GM12878 (cell line): ENCODE measurements at regions not wholly inside any gene's neighbourhood (a gene's known extent, or its start where the extent isn't known, plus 50 kb on each side); places are given as distances from the start of the nearest gene placed in this dataset.

Experiments used
- NFIC ChIP-seq: IDR thresholded peaks from 2 replicates; pipeline ENCODE4 v1.6.1; 2012; ENCODE audit warnings: low read depth, mild to moderate bottlenecking, inconsistent platforms, low read length, moderate library complexity
- NFYB ChIP-seq: IDR thresholded peaks from 2 replicates; pipeline ENCODE4 v1.6.1; 2011; ENCODE audit warnings: low read depth, mild to moderate bottlenecking, low read length, improper control_type of control experiment, moderate library complexity; ENCODE audit not compliant: insufficient read depth

DNA sequence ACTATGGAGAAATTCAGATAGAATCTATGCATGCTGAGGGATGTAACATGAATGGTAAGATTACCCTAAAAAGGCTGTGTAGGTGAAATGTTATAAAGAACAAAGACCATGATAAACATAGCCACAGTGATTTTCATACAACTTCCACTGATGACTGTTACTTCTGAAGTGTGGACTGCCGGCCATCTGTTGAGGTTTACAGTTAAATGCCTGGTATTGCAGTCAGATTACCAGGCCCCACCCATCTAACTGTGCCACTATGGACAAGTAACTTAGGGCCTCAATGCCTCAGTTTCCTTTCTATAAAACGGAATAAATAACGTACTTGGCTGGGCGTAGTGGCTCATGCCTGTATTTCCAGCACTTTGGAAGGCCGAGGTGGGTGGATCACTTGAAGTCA, 395.6 kb downstream of the KLF12 start:
- TF ChIP-seq NFYB (no peak), NFIC (no peak)
